ENCODE measurements at regions not wholly inside any gene's neighbourhood (a gene's known extent, or its start where the extent isn't known, plus 50 kb on each side); places are given as distances from the start of the nearest gene placed in this dataset.

- no peak for TF ChIP-seq CTCF (IDR thresholded peaks at IDR 0.05; ENCODE audit: insufficient read depth, low read depth, low read length)
- H3K4me3 ChIP-seq (ENCODE audit: low read depth, low read length): no peak overlapping the region
- no peak for DNase-seq (ENCODE audit: low read depth)
Measured at GRCh38 chr6:120173250-120173649, 823.7 kb upstream of the MAN1A1 start.

- TF ChIP-seq CTCF (IDR thresholded peaks at IDR 0.05; ENCODE audit: insufficient read depth, low read depth, low read length): no peak
- no peak for DNase-seq (ENCODE audit: low read depth)
- no peak overlapping the region for H3K4me3 ChIP-seq (ENCODE audit: low read depth, low read length)
Measured at GRCh38 chr6:120164531-120164930, 815.0 kb upstream of the MAN1A1 start.

- no peak for TF ChIP-seq CTCF (IDR thresholded peaks at IDR 0.05; ENCODE audit: insufficient read depth, low read depth, low read length)
- DNase-seq (ENCODE audit: low read depth): no peak
- H3K4me3 ChIP-seq (ENCODE audit: low read depth, low read length): no peak overlapping the region
Measured at GRCh38 chr6:120157873-120158272, 808.3 kb upstream of the MAN1A1 start.

GRCh38 chr6:120147071-120147871 is 797.7 kb upstream of the MAN1A1 start:
- no peak for TF ChIP-seq CTCF (IDR thresholded peaks at IDR 0.05; ENCODE audit: insufficient read depth, low read depth, low read length)
- no peak overlapping the region for H3K4me3 ChIP-seq (ENCODE audit: low read depth, low read length)
- no peak for DNase-seq (ENCODE audit: low read depth)

GRCh38 chr6:120141601-120142000 is 792.0 kb upstream of the MAN1A1 start:
- TF ChIP-seq CTCF (IDR thresholded peaks at IDR 0.05; ENCODE audit: insufficient read depth, low read depth, low read length): no peak
- no peak for DNase-seq (ENCODE audit: low read depth)
- H3K4me3 ChIP-seq (ENCODE audit: low read depth, low read length): no peak overlapping the region

- no peak overlapping the region for H3K4me3 ChIP-seq (ENCODE audit: low read depth, low read length)
- no peak for TF ChIP-seq CTCF (IDR thresholded peaks at IDR 0.05; ENCODE audit: insufficient read depth, low read depth, low read length)
- DNase-seq (ENCODE audit: low read depth): no peak
Measured at GRCh38 chr6:120137492-120137891, 787.9 kb upstream of the MAN1A1 start.

- no peak for DNase-seq (ENCODE audit: low read depth)
- TF ChIP-seq CTCF (IDR thresholded peaks at IDR 0.05; ENCODE audit: insufficient read depth, low read depth, low read length): no peak
- H3K4me3 ChIP-seq (ENCODE audit: low read depth, low read length): no peak overlapping the region
Measured at GRCh38 chr6:120129228-120129627, 779.7 kb upstream of the MAN1A1 start.
